PC-9 (cell line): ENCODE measurements at regions not wholly inside any gene's neighbourhood (a gene's known extent, or its start where the extent isn't known, plus 50 kb on each side); places are given as distances from the start of the nearest gene placed in this dataset.

Experiments used
- EZH2 ChIP-seq: fragments of 200-600 bp; sonication (generic); IDR thresholded peaks from 2 replicates; pipeline ENCODE4 v1.8.0; 2017; ENCODE audit warnings: antibody characterized with exemption, low read depth
- TF ChIP-seq, protein P1 (sequence below): fragments of 200-600 bp; sonication (generic); conservative IDR thresholded peaks from 2 replicates; pipeline ENCODE4 v1.6.1; 2017; ENCODE audit warnings: mixed run types, antibody characterized with exemption, mild to moderate bottlenecking, moderate library complexity

DNA sequence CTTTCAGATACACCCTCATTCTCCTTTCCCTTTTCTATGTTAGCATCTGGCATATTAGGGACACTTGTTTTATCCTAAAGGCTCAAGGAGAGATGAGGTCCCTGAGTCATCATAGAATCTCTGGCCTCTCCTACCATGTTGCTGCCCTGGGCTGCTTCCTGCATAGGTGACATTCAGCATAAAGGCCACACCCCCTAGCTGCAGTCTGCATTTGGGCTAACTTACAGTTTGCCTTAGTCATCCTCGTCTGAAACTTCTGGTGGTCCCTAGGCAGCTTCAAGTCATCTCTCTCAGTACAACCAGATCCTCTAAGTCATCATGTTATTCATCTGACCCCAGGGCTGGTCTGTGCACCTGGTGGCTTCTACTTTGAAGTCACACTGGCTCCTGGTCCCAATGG, 982.7 kb upstream of the NR2F2 start:
- TF ChIP-seq, protein P1, sequence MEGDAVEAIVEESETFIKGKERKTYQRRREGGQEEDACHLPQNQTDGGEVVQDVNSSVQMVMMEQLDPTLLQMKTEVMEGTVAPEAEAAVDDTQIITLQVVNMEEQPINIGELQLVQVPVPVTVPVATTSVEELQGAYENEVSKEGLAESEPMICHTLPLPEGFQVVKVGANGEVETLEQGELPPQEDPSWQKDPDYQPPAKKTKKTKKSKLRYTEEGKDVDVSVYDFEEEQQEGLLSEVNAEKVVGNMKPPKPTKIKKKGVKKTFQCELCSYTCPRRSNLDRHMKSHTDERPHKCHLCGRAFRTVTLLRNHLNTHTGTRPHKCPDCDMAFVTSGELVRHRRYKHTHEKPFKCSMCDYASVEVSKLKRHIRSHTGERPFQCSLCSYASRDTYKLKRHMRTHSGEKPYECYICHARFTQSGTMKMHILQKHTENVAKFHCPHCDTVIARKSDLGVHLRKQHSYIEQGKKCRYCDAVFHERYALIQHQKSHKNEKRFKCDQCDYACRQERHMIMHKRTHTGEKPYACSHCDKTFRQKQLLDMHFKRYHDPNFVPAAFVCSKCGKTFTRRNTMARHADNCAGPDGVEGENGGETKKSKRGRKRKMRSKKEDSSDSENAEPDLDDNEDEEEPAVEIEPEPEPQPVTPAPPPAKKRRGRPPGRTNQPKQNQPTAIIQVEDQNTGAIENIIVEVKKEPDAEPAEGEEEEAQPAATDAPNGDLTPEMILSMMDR, result no peak
- no peak for TF ChIP-seq EZH2
